Lower lobe of right lung (tissue), 2 donors: ENCODE measurements at regions not wholly inside any gene's neighbourhood (a gene's known extent, or its start where the extent isn't known, plus 50 kb on each side); places are given as distances from the start of the nearest gene placed in this dataset.
"Not testable (repeated sequence)": the region's sequence is repeated elsewhere in the genome, so short reads cannot be mapped to it uniquely, and the experiment has no call there.

Experiments
- ATAC-seq, 2 donors: fragments of 200-7000 bp; cut with Tn5 transposase; one replicate each; pipeline ENCODE4 v1.9.1; 2020 to 2022; ENCODE audit warnings: mild to moderate bottlenecking in 2 of 2, moderate library complexity in 2 of 2
- DNase-seq: peaks from one replicate; pipeline ENCODE4 v3.0.0-alpha.2; 2020
- H3K27ac ChIP-seq: fragments of 200-600 bp; one replicate; pipeline ENCODE4 v1.8.0; 2022
- H3K27me3 ChIP-seq: fragments of 200-600 bp; one replicate; pipeline ENCODE4 v1.8.0; 2022; ENCODE audit warnings: low read depth
- H3K36me3 ChIP-seq: fragments of 200-600 bp; one replicate; pipeline ENCODE4 v1.8.0; 2022; ENCODE audit warnings: mild to moderate bottlenecking
- H3K4me1 ChIP-seq: fragments of 200-600 bp; one replicate; pipeline ENCODE4 v1.8.0; 2022
- H3K4me3 ChIP-seq: fragments of 200-600 bp; one replicate; pipeline ENCODE4 v1.8.0; 2022; ENCODE audit warnings: mild to moderate bottlenecking
- H3K9me3 ChIP-seq: fragments of 200-600 bp; one replicate; pipeline ENCODE4 v1.8.0; 2022
- intact Hi-C: fragments of 100-400 bp; cut with DNase I; formaldehyde crosslinking; loops from one replicate; pipeline ENCODE4 v1.11.0; 2022
- TF ChIP-seq, protein P1 (sequence below): fragments of 200-600 bp; IDR thresholded peaks from one replicate; pipeline ENCODE4 v1.8.0; 2022; ENCODE audit warnings: antibody characterized with exemption, mild to moderate bottlenecking
- donor health status: DM: no; HTN: yes; CAD: no; lungs with severe emphysema.

DNA sequence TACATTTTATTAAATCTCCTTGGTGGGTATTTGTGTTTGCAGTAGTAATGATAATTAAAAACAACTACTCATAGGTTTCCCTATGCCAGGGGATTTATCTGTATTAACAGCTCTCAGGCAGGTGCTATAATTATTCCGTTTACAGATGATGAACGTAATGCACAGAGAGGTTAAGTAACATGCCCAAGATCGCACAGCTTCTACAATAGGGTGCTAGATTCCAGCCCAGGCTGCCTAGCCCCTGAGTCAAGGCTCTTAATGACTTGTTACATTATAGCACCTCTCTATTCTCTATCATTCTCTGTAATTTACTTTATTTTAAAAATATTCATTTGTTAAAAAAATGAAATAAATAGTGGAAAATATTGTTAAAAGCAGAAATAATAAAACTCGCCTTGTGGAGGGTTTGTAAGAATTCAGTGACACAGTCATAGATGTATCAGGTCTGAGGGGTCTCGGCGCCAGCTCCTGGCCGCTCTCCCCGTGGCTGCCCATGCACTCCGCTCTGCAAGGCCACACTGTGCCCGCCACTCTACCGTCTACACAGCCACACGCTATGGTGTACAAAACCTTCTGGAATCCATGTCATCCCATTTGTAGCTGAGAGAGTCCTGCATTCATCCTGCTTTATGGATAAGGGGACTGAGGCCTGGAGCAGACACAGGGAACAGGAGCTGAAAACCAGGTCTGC is 562.2 kb downstream of the MATN1 start:
- intact Hi-C loops, result no loop called here
- TF ChIP-seq, protein P1, sequence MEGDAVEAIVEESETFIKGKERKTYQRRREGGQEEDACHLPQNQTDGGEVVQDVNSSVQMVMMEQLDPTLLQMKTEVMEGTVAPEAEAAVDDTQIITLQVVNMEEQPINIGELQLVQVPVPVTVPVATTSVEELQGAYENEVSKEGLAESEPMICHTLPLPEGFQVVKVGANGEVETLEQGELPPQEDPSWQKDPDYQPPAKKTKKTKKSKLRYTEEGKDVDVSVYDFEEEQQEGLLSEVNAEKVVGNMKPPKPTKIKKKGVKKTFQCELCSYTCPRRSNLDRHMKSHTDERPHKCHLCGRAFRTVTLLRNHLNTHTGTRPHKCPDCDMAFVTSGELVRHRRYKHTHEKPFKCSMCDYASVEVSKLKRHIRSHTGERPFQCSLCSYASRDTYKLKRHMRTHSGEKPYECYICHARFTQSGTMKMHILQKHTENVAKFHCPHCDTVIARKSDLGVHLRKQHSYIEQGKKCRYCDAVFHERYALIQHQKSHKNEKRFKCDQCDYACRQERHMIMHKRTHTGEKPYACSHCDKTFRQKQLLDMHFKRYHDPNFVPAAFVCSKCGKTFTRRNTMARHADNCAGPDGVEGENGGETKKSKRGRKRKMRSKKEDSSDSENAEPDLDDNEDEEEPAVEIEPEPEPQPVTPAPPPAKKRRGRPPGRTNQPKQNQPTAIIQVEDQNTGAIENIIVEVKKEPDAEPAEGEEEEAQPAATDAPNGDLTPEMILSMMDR, result no peak
- ATAC-seq, result peak in 1 of 2 donors; percentile 25
- no peaks in the 10 kb centered on the region for H3K36me3 ChIP-seq
- no peak overlapping the region for H3K4me3 ChIP-seq
- no peaks in the 10 kb centered on the region for H3K9me3 ChIP-seq
- DNase-seq, result no peak
- H3K4me1 ChIP-seq, result no peaks in the 10 kb centered on the region
- H3K27me3 ChIP-seq, result no peaks in the 10 kb centered on the region
- no peak overlapping the region for H3K27ac ChIP-seq

DNA sequence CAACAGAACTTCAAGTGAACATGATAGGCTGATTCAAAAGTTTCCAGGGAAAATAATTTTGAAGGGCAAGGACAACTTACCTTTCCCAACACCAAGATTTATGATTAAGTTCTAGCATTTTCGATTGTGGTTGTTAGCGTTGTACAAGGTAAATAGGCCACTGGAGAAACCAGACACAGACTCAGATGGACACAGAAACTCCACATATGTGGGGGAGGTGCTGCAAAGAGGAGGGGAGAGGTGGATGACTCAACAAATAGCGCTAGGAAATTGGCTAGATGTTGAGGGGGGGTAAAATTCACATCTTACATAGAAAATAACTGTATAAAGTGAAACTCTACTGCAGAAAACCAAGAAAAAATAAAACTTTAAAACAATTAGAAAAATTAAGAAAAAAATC is 564.4 kb downstream of the MATN1 start:
- TF ChIP-seq, protein P1, result no peak
- Histone ChIP-seq H3K9me3 (no peaks in the 10 kb centered on the region), H3K36me3 (no peaks in the 10 kb centered on the region), H3K27ac (no peak overlapping the region), H3K27me3 (no peaks in the 10 kb centered on the region), H3K4me1 (no peaks in the 10 kb centered on the region), H3K4me3 (no peak overlapping the region)
- intact Hi-C loops, result no loop called here
- DNase-seq (no peak), ATAC-seq (no peak)

DNA sequence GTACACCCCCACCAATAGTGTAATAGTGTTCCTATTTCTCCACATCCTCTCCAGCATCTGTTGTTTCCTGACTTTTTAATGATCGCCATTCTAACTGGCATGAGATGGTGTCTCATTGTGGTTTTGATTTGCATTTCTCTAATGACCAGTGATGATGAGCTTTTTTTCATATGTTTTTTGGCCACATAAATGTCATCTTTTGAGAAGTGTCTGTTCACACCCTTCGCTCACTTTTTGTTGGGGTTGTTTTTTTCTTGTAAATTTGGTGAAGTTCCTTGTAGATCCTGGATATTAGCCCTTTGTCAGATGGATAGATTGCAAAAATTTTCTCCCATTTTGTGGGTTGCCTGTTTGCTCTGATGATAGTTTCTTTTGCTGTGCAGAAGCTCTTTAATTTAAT is 567.7 kb downstream of the MATN1 start:
- H3K36me3 ChIP-seq, H3K9me3 ChIP-seq, intact Hi-C loops, H3K27me3 ChIP-seq, H3K4me1 ChIP-seq, DNase-seq, ATAC-seq, H3K4me3 ChIP-seq, H3K27ac ChIP-seq: not testable (repeated sequence)

DNA sequence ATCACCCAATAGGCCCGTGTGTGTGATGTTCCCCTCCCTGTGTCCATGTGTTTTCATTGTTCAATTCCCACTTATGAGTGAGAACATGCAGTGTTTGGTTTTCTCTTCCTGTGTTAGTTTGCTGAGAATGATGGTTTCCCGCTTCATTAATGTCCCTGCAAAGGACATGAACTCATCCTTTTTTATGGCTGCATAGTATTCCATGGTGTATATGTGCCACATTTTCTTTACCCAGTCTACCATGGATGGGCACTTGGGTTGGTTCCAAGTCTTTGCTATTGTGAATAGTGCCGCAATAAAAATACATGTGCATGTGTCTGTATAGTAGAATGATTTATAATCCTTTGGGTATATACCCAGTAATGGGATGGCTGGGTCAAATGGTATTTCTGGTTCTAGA is 568.1 kb downstream of the MATN1 start:
- not testable (repeated sequence) for H3K27ac ChIP-seq, DNase-seq

DNA sequence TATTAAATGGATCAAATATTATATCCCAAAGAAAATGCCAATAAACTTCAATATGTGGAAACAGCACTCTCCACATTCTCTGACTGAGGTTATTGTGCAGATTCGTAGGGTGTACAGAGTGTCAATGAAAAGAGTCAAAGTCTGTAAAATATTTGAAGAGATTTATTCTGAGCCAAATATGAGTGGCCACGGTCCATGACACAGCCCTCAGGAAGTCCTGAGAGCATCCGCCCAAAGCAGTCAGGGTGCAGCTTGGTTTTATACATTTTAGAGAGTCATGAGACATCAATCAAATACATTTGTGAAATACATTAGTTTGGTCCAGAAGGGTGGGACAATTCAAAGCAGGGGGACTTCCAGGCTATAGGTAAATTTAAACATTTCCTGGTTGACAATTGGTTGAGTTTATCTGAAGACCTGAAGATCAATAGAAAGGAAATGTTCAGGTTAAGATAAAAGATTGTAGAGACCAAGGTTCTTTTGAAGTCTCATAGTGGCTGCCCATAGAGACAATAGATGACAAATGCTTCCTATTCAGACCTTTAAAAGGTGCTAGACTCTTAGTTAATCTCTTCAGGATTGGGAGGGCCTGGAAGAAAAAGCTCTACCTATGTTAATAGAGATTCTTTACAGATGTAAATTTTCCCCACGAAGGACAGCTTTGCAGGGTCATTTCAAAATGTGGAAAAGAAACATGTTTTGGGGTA is 569.5 kb downstream of the MATN1 start:
- no peaks in the 10 kb centered on the region for H3K27me3 ChIP-seq
- no peak overlapping the region for H3K27ac ChIP-seq
- ATAC-seq (no peak), DNase-seq (no peak)
- no peaks in the 10 kb centered on the region for H3K4me1 ChIP-seq
- intact Hi-C loops, result no loop called here
- no peak overlapping the region for H3K4me3 ChIP-seq
- H3K36me3 ChIP-seq, result no peaks in the 10 kb centered on the region
- H3K9me3 ChIP-seq, result peaks cover 8% of the 10 kb centered on the region
- TF ChIP-seq, protein P1, result no peak

More for the DNA sequence above, 568.1 kb downstream of the MATN1 start:
- H3K9me3 ChIP-seq, H3K27me3 ChIP-seq, ATAC-seq, H3K36me3 ChIP-seq, intact Hi-C loops, H3K4me3 ChIP-seq, H3K4me1 ChIP-seq: not testable (repeated sequence)

DNA sequence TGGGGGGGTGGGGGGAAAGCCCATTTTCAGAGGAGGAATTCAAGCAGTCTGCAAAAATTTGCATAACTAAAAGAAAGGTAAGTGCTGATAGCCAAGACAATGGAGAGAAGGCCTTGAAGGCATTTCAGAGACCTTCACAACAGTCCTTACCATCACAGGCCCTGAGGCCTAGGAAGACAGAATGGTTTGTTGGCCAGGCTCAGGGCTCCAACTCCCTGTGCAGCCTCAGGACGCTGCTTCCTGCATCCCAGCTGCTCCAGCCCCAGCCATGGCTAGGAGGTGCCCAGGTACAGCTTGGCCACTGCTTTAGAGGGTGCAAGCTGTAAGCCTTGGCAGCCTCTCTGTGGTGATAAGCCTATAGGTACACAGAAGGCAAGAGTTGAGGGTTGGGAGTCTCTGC is 571.6 kb downstream of the MATN1 start:
- intact Hi-C loops, result no loop called here
- Histone ChIP-seq H3K4me3 (no peak overlapping the region), H3K27me3 (no peaks in the 10 kb centered on the region), H3K9me3 (peaks cover 8% of the 10 kb centered on the region), H3K27ac (no peak overlapping the region), H3K36me3 (no peaks in the 10 kb centered on the region), H3K4me1 (no peaks in the 10 kb centered on the region)
- DNase-seq (no peak), ATAC-seq (no peak)
- TF ChIP-seq, protein P1, result no peak
